Activated T-helper 17 cell treated with anti-CD3 and anti-CD28 coated beads, Interleukin-2, amount 50 U/mL, for 72 hours (primary cell): ENCODE measurements at regions not wholly inside any gene's neighbourhood (a gene's known extent, or its start where the extent isn't known, plus 50 kb on each side); places are given as distances from the start of the nearest gene placed in this dataset.
"Not testable (repeated sequence)": the region's sequence is repeated elsewhere in the genome, so short reads cannot be mapped to it uniquely, and the experiment has no call there.

Source experiments
- ATAC-seq: fragments of 150-1000 bp; cut with Tn5 transposase; replicated peaks from 2 replicates; pipeline ENCODE4 v1.10.0; 2021; ENCODE audit warnings: mild to moderate bottlenecking, moderate library complexity
- H3K27ac Mint-ChIP-seq: one replicate; pipeline ENCODE4 v1.8.0; 2022; ENCODE audit warnings: mixed read lengths
- H3K27me3 Mint-ChIP-seq: one replicate; pipeline ENCODE4 v1.8.0; 2022; ENCODE audit warnings: mixed read lengths
- H3K36me3 Mint-ChIP-seq: one replicate; pipeline ENCODE4 v1.8.0; 2022; ENCODE audit warnings: low read depth, mild to moderate bottlenecking, mixed read lengths
- H3K4me1 Mint-ChIP-seq: one replicate; pipeline ENCODE4 v1.8.0; 2022; ENCODE audit warnings: mixed read lengths
- H3K4me3 Mint-ChIP-seq: one replicate; pipeline ENCODE4 v1.8.0; 2022; ENCODE audit warnings: mild to moderate bottlenecking, mixed read lengths
- H3K9me3 Mint-ChIP-seq: one replicate; pipeline ENCODE4 v1.8.0; 2022; ENCODE audit warnings: mixed read lengths

DNA sequence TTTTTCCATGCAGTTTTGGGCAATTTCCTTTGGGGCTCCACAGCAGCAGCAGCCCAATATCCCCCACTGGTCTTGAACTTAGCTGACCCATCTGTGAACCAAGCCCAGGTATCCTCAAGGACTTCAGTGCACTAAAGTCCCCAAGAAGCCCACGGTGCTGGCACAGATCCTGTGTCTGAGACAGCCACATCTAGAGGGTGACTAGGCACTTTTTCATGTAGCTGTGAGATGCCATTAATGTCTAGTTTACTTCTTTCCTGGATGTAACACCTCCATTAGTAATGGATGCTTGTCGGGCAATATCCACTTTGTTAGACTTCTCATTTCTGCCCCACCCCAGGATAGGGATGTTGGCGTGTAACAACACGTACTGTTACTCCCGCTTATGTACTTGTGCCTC, 117.9 kb downstream of the GPCPD1 start:
- Mint-ChIP-seq H3K9me3 (no peaks in the 10 kb centered on the region), H3K36me3 (no peaks in the 10 kb centered on the region), H3K4me3 (no peak overlapping the region), H3K4me1 (no peaks in the 10 kb centered on the region), H3K27me3 (peaks cover 19% of the 10 kb centered on the region), H3K27ac (no peak overlapping the region)
- ATAC-seq, result no peak

DNA sequence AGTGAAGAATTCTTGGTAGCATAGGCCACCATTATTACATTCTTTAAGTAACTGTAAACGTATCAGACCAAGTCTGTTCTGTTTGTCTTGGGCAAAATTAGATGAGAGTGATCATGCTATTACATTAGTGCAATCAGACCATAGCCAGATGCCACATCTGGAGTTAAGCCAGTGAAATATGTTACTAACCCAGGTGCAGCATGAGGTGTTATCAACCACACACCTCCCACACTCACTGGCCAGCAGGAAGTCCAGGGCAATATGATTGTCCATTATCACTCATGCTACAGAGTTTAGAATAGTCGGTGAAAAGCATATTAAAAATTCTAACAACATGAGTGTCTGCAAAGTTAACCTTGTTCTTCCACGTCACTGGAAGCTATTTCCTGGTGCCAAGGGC, 119.4 kb downstream of the GPCPD1 start:
- H3K36me3 Mint-ChIP-seq, result no peaks in the 10 kb centered on the region
- H3K27ac Mint-ChIP-seq, result no peak overlapping the region
- no peak for ATAC-seq
- no peaks in the 10 kb centered on the region for H3K4me1 Mint-ChIP-seq
- peaks cover 31% of the 10 kb centered on the region for H3K27me3 Mint-ChIP-seq
- no peak overlapping the region for H3K4me3 Mint-ChIP-seq
- H3K9me3 Mint-ChIP-seq, result no peaks in the 10 kb centered on the region

DNA sequence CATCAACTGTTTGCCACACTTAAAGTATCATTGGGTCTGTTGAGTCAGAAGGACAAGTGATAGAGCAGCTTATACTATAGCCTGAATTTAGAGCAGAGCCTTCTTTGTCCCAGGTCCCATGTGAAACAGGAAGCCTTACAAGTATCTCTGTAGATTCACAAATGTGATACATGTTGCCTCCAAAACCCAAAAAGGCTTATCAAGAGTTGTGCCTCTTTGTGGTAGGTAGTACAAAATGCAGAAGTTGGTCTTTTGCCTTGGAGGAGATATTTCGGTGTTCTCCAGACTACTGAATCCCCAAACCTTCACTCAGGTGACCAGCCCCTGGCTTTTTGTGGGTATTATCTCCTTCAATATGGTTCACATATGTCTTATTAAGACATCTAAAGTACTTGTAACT, 121.2 kb downstream of the GPCPD1 start:
- H3K4me1 Mint-ChIP-seq, result no peaks in the 10 kb centered on the region
- ATAC-seq, result no peak
- peaks cover 33% of the 10 kb centered on the region for H3K27me3 Mint-ChIP-seq
- no peak overlapping the region for H3K27ac Mint-ChIP-seq
- no peaks in the 10 kb centered on the region for H3K36me3 Mint-ChIP-seq
- H3K9me3 Mint-ChIP-seq, result no peaks in the 10 kb centered on the region
- no peak overlapping the region for H3K4me3 Mint-ChIP-seq

DNA sequence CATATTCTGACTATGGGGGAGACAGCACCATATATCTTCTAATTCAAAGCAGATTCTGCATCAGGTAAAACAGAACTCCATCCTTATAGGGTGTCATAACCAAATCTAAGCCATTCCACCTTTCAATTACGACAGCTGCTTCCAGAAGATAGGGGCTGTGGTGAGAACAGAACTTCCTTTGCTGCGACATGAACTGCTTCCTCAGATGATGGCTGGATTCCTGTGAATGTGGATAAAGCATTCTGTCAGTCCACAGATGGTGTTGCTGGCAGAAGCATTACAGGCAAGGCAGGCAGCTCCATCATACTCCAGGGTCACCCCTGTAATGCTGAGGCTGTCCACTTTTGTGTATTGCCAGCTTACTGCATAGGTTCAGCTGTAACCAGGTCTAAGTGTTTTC, 122.0 kb downstream of the GPCPD1 start:
- H3K4me3 Mint-ChIP-seq, result no peak overlapping the region
- H3K9me3 Mint-ChIP-seq, result no peaks in the 10 kb centered on the region
- H3K4me1 Mint-ChIP-seq, result no peaks in the 10 kb centered on the region
- H3K27me3 Mint-ChIP-seq, result peaks cover 33% of the 10 kb centered on the region
- no peak for ATAC-seq
- H3K27ac Mint-ChIP-seq, result no peak overlapping the region
- no peaks in the 10 kb centered on the region for H3K36me3 Mint-ChIP-seq

DNA sequence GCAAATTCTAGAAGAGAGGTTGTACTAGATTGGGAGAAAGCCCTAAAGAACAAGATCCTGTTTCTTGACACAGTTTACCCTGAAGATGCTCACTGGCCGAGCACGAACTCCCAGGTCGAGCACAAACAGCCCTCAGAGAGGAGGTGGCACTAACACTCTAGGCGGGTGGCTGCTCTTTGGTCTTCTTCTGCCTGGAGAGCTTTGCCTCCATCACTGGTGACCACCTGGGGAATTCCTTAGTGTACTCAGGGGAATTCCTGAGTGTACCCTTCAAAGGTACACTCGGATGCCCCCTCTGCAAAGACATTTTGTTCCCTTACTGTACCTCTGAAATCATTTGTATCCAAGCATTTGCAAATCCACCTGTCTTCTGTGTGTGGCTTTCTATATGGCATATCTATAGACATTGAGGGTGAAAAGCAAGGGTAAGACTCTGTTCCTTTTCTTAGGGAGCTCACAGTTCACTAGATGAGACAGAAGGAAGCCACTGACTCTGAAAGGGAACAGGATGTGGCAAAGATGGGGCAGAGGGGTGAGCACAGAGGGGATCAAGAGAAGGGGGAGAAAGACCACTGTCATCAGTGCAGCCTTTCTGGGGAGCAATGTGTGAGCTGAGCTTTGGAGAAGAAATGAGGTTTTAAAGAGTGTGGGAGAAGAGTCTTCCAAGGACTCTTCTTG, 124.3 kb downstream of the GPCPD1 start:
- Mint-ChIP-seq H3K27ac (no peak overlapping the region), H3K9me3 (no peaks in the 10 kb centered on the region), H3K4me1 (no peaks in the 10 kb centered on the region), H3K4me3 (no peak overlapping the region), H3K27me3 (peaks cover 26% of the 10 kb centered on the region), H3K36me3 (no peaks in the 10 kb centered on the region)
- ATAC-seq, result no peak

DNA sequence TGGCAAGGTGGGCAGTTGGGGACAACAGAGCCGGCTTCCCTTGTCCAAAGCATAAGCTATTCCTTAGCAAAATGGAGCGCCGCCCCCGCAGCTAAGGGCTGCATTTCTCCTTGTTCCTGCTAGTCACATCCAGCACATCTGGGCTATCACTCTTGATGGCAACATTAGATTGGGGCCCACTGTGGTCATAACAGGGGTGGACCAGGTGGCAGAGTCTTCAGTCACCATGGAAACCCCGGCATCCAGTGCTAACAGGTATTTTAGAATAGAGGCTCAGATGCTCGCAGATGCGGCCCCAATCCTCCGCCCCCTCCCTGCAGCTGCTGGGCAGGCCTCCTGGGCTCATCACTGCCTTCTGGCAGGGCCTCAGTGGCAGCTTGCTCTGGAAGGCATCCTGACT, 125.9 kb downstream of the GPCPD1 start:
- H3K27me3 Mint-ChIP-seq, result peaks cover 26% of the 10 kb centered on the region
- H3K9me3 Mint-ChIP-seq, result no peaks in the 10 kb centered on the region
- H3K4me3 Mint-ChIP-seq, result no peak overlapping the region
- ATAC-seq, result no peak
- H3K4me1 Mint-ChIP-seq, result no peaks in the 10 kb centered on the region
- H3K36me3 Mint-ChIP-seq, result no peaks in the 10 kb centered on the region
- no peak overlapping the region for H3K27ac Mint-ChIP-seq

DNA sequence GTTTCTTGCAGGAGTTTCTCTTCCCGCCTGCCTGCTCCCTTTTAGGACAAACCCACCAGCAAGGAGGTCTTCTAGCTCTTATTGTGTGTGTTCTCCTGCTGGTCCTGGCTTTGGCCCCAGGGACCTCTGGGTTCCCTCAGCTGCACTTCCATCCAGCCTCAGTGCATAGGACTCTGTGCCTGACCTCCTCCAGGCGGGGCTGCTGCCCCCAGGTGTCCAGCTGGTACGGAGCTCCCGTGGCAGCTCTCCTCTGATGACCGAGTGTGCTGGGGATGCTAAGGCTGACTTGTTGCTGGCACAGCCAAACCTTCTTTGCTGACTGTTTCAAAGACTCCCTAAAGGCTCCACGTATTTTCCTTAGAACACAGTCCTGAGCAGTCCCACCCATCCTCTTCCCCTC, 126.5 kb downstream of the GPCPD1 start:
- Mint-ChIP-seq H3K4me3 (no peak overlapping the region), H3K27me3 (peaks cover 26% of the 10 kb centered on the region), H3K4me1 (no peaks in the 10 kb centered on the region), H3K36me3 (no peaks in the 10 kb centered on the region), H3K9me3 (no peaks in the 10 kb centered on the region), H3K27ac (no peak overlapping the region)
- ATAC-seq, result no peak

DNA sequence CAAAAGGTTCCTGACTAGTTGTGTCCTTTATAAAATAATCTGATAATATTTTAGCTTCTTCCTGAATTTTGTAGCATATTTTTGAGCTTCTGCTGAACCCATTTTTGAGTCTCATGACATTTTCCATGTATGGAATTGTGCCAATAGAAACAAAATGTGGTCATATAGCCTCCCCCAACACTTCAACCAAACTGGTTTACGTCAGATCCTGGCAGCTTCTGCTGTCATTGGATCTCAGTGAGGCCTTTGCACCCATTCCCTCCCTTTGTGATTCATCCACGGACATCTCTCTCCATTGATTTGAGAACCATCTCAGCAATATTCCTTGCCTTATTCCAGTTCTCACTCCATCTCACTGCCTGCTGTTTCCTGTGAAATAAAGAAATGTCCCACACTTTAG, 128.0 kb downstream of the GPCPD1 start:
- H3K4me3 Mint-ChIP-seq, result no peak overlapping the region
- no peaks in the 10 kb centered on the region for H3K9me3 Mint-ChIP-seq
- H3K27me3 Mint-ChIP-seq, result peaks cover 17% of the 10 kb centered on the region
- no peak overlapping the region for H3K27ac Mint-ChIP-seq
- H3K36me3 Mint-ChIP-seq, result no peaks in the 10 kb centered on the region
- H3K4me1 Mint-ChIP-seq, result no peaks in the 10 kb centered on the region
- no peak for ATAC-seq

DNA sequence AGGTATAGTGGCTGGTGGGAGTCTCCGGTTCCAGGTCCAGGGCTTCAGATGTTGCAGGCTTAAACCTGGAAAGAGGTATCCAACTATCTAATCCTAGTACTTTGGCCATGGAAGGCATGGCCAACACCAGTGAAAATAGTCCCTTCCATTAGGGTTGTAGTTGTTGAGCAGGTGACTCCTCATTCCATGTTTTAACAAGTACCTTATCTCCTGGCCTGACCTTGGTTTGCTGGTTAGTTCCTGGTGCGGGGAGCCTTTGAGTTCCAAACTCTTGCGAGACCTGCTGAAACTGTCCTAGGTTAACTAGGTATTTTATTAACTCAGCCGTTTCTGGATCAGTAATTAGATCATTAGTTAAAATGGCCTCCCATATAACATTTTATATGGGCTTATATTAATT, 128.9 kb downstream of the GPCPD1 start:
- no peaks in the 10 kb centered on the region for H3K4me1 Mint-ChIP-seq
- peaks cover 10% of the 10 kb centered on the region for H3K27me3 Mint-ChIP-seq
- no peak for ATAC-seq
- H3K4me3 Mint-ChIP-seq, result no peak overlapping the region
- H3K27ac Mint-ChIP-seq, result no peak overlapping the region
- no peaks in the 10 kb centered on the region for H3K9me3 Mint-ChIP-seq
- H3K36me3 Mint-ChIP-seq, result no peaks in the 10 kb centered on the region

DNA sequence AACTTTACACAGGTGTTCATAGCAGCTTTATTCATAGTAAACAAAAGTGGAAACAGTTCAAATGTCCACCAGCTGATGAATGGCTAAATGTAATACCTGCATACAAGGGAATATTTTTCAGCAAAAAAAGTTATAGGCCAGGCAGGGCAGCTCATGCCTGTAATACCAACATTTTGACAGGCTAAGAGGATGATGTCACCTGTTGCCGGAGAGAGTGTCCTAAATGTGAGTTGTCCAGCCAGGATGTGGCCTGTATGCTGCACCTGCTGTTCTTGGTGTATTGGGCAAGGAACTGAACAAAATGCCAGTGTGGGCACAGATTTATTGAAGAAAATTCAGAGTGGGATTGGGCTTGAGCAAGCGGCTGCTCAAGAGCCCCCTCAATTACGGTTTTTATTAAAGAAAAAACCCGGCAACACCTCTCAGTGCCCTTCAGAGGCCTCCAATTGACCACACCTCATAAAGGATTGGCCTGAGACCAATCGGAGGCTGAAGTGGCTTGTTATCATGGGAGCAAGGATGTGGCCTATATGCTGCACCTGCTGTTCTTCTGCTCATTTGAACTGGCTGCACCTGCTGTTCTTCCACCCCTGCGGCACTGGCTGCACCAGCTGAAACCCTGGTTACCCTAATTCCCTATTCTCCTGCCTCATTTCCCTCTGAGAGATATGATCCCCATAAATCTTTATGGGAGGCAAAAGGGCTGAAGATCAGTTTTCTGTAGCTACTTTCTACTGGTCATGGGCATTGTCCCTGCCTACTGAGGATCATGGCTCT, 129.8 kb downstream of the GPCPD1 start:
- H3K36me3 Mint-ChIP-seq, result no peaks in the 10 kb centered on the region
- no peak overlapping the region for H3K4me3 Mint-ChIP-seq
- H3K4me1 Mint-ChIP-seq, result no peaks in the 10 kb centered on the region
- H3K9me3 Mint-ChIP-seq, result no peaks in the 10 kb centered on the region
- peaks cover 5% of the 10 kb centered on the region for H3K27me3 Mint-ChIP-seq
- no peak overlapping the region for H3K27ac Mint-ChIP-seq
- no peak for ATAC-seq

DNA sequence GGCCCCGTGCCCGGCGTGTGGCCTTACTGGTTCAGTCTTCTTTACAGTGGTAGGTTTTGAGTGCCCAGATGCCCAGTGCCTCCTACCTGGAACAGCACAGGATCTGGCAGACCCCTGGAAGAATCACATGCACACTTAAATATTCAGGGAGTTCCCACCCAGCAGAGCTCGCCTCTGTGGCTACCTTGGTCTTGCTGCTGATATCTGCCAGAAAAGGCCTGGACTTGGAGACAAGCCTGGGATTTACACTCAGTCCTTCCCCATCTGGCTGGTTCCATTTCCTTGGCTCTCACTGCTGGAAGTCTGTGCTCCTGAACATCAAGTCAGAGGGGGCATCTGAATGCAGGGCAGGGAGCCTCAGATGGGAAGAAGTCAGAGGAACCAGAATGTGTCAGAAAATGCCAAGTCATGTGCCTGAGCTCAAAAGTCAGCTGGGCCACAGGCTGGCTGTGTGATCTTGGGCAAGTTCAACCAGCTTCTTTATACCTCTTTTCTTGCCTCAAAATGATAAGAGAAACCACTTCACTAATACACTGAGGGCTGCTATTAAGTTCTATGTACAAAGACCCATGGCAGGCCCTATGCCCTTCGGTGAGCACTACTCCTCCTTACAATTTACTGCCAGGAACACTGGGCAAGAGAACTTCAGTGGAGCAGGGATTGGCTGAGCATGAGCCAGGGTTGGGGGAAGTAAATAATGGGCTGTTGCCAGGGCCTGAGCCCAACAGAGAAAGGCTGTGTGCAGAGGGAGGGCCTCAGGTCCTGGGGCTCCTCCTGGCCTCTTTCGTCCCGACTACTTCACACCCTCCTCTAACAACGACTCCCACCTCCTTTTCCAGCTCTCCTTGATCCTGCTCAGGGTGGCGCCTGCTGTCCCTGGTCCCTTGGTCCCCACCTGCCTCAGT, 135.9 kb downstream of the GPCPD1 start:
- no peak overlapping the region for H3K4me3 Mint-ChIP-seq
- H3K27ac Mint-ChIP-seq, result no peak overlapping the region
- ATAC-seq, result no peak
- no peaks in the 10 kb centered on the region for H3K27me3 Mint-ChIP-seq
- no peaks in the 10 kb centered on the region for H3K9me3 Mint-ChIP-seq
- H3K4me1 Mint-ChIP-seq, result no peaks in the 10 kb centered on the region
- no peaks in the 10 kb centered on the region for H3K36me3 Mint-ChIP-seq

DNA sequence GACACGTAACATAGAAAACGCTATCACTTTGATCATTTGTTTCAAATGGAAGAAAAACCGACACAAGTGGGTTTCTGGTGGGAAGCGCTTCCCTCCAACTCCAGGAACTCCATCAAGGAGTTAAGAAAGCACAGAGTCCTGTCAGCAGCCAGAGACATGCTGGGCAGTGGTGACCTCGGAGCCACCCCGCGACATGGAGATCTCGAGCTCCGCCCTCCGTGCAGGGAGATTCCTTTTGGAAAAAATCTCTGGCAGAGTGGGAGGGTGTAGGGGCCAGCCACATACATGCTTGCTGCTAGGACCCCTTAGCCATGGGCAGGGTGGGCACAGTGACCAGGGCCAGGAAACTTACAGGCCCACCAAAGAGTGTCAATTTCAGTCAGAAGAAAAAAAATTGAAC, 138.9 kb downstream of the GPCPD1 start:
- not testable (repeated sequence) for ATAC-seq, H3K36me3 Mint-ChIP-seq, H3K27ac Mint-ChIP-seq, H3K27me3 Mint-ChIP-seq, H3K4me1 Mint-ChIP-seq, H3K4me3 Mint-ChIP-seq, H3K9me3 Mint-ChIP-seq

DNA sequence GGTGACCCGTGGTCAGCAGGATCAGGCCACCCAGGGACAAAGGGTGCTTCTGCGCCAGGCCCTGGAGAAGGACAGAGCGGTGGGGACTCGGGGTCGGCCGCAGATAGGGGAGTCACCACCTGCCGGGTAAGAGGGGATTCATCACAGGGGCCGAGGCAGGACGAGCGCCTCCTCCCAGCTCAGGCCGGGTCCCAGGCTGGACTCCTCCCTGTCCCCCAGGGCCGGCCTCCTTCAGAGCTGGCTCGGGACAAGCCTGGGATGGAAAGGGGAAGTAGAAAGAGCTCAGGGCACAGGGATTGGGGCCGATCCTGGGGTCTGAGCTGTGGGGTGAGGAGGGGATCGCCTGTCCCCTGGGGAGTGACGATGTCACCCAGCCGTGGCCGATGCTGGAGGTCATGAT, 139.4 kb downstream of the GPCPD1 start:
- Mint-ChIP-seq H3K9me3 (no peaks in the 10 kb centered on the region), H3K4me3 (no peak overlapping the region), H3K36me3 (no peaks in the 10 kb centered on the region), H3K27ac (no peak overlapping the region), H3K4me1 (no peaks in the 10 kb centered on the region), H3K27me3 (peaks cover 8% of the 10 kb centered on the region)
- no peak for ATAC-seq

DNA sequence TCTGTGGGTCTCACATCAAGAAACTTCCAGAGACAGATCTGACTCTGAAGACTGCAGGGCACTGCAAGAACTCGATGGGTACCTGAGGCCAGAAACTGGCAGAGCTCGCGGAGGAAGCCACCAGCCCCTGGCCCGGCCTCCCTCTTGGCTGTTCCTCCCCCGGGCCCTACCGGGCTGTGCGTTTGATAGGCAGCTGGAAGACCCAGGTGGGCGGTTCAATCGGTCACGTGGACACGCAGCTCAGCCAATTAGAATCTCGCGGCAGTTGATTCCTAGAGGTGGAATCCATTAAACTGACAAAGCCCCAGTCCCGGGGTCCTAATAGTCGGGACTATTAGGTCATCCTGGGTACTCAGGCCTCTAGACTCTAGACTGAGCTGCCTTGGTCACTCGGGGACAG, 139.9 kb downstream of the GPCPD1 start:
- Mint-ChIP-seq H3K4me3 (no peak overlapping the region), H3K4me1 (no peaks in the 10 kb centered on the region)
- ATAC-seq, result no peak

DNA sequence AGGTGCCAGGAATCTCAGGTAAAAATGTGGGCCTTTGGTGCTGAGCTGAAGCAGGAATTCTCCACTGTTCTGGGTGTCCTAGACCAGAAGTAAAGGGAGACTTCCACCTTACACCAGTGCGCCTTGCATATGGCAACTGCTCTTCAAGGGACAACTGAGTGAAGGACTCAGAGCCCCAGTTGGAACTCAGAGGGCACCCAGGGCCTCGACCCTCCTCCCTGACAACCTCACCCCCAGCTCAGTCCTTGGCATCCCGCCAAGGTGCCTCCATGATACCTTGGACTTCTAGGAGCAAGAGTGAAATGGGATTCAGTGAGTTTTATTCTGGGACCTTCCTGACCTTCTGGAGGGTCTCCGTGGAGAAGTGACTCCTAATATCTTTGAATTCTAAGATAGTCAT, 140.3 kb downstream of the GPCPD1 start:
- H3K27me3 Mint-ChIP-seq, result peaks cover 12% of the 10 kb centered on the region
- ATAC-seq, result no peak
- H3K36me3 Mint-ChIP-seq, result no peaks in the 10 kb centered on the region
- no peak overlapping the region for H3K4me3 Mint-ChIP-seq
- H3K4me1 Mint-ChIP-seq, result no peaks in the 10 kb centered on the region
- no peak overlapping the region for H3K27ac Mint-ChIP-seq
- H3K9me3 Mint-ChIP-seq, result no peaks in the 10 kb centered on the region

More for the DNA sequence above, 139.9 kb downstream of the GPCPD1 start:
- H3K36me3 Mint-ChIP-seq, result no peaks in the 10 kb centered on the region
- peaks cover 8% of the 10 kb centered on the region for H3K27me3 Mint-ChIP-seq
- H3K9me3 Mint-ChIP-seq, result no peaks in the 10 kb centered on the region
- no peak overlapping the region for H3K27ac Mint-ChIP-seq
